ENCODE measurements at regions not wholly inside any gene's neighbourhood (a gene's known extent, or its start where the extent isn't known, plus 50 kb on each side); places are given as distances from the start of the nearest gene placed in this dataset.

DNA sequence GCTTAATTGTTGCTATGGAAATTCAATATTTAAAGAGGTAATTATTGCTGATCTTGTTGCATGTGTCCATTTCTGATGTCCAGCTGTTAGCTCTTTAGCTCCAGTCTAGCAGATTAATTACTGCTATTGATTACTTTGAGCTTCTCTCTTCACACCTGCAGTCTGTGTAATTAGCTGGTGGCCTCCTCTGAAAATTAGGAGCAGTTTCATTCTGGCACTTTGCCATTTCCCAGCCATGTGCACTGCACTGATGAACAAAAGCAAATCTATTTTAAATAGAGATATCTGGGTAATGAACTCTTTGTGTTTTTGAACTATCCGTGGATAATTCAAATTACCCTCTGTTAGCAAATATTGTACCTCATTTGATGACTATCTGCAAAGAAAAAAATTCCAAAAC is 275.9 kb downstream of the RNF144B start:
- Mint-ChIP-seq H3K4me3 (no peak overlapping the region), H3K27me3 (no peaks in the 10 kb centered on the region), H3K27ac (no peak overlapping the region), H3K36me3 (ENCODE audit: low read depth) (no peaks in the 10 kb centered on the region), H3K4me1 (no peaks in the 10 kb centered on the region)
- no peak for ATAC-seq
- no peaks in the 10 kb centered on the region for H3K9me3 ChIP-seq (ENCODE audit: control insufficient read depth, low read length, poor library complexity, severe bottlenecking)
- no peak for DNase-seq

DNA sequence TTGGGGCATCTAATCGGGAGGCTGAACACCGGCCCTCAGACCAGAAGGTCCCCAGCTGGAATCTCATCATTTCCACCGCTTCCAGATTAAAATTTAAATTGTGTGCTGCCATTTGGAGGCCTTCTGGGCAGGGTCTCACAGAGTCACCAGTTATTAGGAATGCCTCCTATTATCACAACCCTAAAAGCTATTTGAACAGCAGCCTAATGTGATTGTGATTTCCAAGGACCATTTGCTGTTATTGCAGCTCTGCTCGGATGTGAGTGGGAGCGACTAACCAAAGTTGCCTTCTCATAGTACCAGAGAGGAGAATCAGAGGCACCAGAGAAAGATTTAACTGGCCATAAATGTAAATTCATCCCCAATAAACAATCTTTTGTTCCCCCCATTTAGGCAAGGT is 277.3 kb downstream of the RNF144B start:
- no peaks in the 10 kb centered on the region for H3K9me3 ChIP-seq (ENCODE audit: control insufficient read depth, low read length, poor library complexity, severe bottlenecking)
- Mint-ChIP-seq H3K27ac (no peak overlapping the region), H3K27me3 (no peaks in the 10 kb centered on the region), H3K36me3 (ENCODE audit: low read depth) (no peaks in the 10 kb centered on the region), H3K4me3 (no peak overlapping the region), H3K4me1 (no peaks in the 10 kb centered on the region)
- DNase-seq, result no peak
- no peak for ATAC-seq

DNA sequence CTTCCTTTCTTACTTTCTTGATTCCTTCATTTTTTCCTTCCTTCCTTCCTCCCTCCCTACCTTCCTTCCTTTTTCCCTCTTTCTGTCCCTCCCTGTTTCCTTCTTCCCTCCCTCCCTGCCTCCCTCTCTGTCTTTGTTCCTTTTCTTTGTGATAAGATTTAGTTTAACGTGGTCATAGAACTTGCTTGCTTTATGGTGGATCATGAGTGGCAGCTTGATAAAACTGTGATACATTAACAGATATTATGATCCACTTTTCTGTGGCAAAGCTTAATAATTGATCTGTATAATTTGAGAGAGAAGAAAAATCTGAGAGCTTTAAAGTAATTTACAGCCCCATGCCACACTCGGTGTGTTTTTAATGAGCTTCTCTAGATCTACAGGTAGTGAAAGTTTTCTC is 280.5 kb downstream of the RNF144B start:
- Mint-ChIP-seq H3K27me3 (no peaks in the 10 kb centered on the region), H3K4me1 (no peaks in the 10 kb centered on the region), H3K27ac (no peak overlapping the region), H3K4me3 (no peak overlapping the region), H3K36me3 (ENCODE audit: low read depth) (no peaks in the 10 kb centered on the region)
- DNase-seq (no peak), ATAC-seq (no peak)
- no peaks in the 10 kb centered on the region for H3K9me3 ChIP-seq (ENCODE audit: control insufficient read depth, low read length, poor library complexity, severe bottlenecking)

DNA sequence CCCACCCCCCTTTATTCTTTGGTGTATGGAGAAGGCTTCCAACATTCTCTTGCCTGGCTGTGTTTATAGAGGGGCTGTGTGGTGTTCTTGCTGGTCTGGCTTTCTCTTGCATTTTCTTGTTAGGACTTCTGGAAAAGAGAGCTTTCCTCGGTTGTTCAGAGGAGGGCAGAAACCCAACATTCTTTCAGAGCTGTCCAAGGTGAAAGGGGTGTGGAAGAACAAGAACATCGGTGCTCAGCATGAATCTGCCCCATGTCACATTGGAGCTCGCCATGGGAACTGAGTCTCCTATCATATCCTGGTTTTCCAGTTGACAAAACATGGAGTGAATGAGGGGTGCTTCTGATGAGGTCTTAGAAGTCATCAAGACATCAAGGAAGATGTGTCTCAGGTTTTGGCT is 281.8 kb downstream of the RNF144B start:
- ATAC-seq, result no peak
- no peaks in the 10 kb centered on the region for H3K9me3 ChIP-seq (ENCODE audit: control insufficient read depth, low read length, poor library complexity, severe bottlenecking)
- DNase-seq, result no peak
- Mint-ChIP-seq H3K4me1 (no peaks in the 10 kb centered on the region), H3K27ac (no peak overlapping the region), H3K36me3 (ENCODE audit: low read depth) (no peaks in the 10 kb centered on the region), H3K27me3 (no peaks in the 10 kb centered on the region), H3K4me3 (no peak overlapping the region)

DNA sequence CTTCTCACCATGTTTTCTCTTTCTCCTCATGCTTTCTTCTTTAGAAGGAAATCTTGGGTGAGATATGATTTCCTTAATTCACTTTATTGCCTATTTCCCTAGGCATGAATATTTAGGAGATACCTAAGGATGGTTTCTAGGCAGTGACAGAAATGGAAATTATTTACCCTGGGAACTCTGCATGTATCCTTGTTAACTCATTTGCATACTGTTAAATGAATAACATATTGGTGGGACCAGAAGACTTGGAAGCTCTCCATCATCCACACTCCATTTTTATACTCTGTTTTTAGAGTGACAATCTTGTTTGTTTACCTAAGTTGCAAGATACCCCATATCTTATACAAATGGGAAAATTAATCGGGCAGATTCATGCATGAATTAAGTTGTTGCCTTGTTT is 285.7 kb downstream of the RNF144B start:
- ATAC-seq (no peak), DNase-seq (no peak)
- Mint-ChIP-seq H3K36me3 (ENCODE audit: low read depth) (no peaks in the 10 kb centered on the region), H3K27ac (no peak overlapping the region), H3K4me3 (no peak overlapping the region), H3K4me1 (no peaks in the 10 kb centered on the region), H3K27me3 (no peaks in the 10 kb centered on the region)
- H3K9me3 ChIP-seq (ENCODE audit: control insufficient read depth, low read length, poor library complexity, severe bottlenecking), result no peaks in the 10 kb centered on the region

DNA sequence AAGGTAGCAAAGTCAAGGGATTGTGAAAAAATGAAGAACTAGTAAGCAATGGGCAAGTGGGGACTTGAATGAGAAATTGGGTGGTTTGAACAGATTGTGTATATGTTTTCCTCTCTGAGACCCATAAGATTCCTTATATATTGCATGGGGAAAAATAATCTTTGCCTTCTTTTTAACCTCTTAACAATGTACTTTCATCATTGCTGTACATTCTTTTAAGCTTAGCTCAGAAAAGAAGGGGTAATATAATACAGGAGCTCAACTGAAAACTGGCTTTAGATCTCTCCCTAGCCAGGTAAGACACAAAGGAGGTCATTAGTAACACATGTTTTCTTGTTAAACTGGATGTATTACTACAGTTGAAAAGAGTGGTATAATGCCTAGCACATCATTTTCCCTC is 287.2 kb downstream of the RNF144B start:
- no peaks in the 10 kb centered on the region for H3K9me3 ChIP-seq (ENCODE audit: control insufficient read depth, low read length, poor library complexity, severe bottlenecking)
- no peak for DNase-seq
- Mint-ChIP-seq H3K4me3 (no peak overlapping the region), H3K4me1 (no peaks in the 10 kb centered on the region), H3K27me3 (no peaks in the 10 kb centered on the region), H3K36me3 (ENCODE audit: low read depth) (no peaks in the 10 kb centered on the region), H3K27ac (no peak overlapping the region)
- ATAC-seq, result no peak

DNA sequence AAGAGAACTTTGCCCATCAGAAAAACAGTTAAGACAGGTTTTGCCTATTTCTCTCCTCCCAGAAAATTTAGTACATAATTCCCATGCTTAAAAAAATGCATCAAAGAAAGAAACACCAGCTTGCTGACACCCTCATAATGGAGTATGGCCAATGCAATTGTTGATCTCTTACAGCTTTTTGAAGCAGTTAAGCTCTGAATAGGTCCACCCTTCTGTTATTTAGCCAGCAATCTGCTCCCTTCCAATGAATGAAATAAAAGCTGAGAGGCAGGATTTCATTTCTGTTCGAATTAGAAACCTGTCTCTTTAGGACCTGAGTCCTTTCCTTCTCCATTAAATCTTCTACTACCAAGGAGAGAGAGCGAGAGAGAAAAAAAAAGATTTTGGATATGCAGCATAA is 288.7 kb downstream of the RNF144B start:
- no peaks in the 10 kb centered on the region for H3K9me3 ChIP-seq (ENCODE audit: control insufficient read depth, low read length, poor library complexity, severe bottlenecking)
- Mint-ChIP-seq H3K4me3 (no peak overlapping the region), H3K4me1 (no peaks in the 10 kb centered on the region), H3K36me3 (ENCODE audit: low read depth) (no peaks in the 10 kb centered on the region), H3K27me3 (no peaks in the 10 kb centered on the region), H3K27ac (no peak overlapping the region)
- DNase-seq, result no peak
- ATAC-seq, result no peak

DNA sequence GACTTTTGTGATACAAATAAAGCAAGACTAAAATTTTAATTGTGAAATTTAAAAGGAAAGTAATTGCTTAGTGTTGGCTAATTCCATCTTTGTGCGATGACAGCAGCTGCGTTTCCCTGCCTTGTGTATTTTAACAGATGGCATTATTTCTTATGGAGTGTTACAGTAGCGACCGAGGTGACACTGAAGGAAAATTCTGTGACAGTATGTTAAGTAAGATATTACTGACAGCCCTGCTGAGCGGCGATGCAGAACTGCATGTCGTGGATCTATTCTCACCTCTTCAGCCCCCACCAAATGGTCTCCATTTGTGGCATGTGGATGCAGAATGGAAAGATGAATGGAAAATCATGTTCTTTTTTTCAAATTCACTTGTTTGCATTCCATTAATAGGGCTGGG is 289.4 kb downstream of the RNF144B start:
- H3K4me3 Mint-ChIP-seq, result no peak overlapping the region
- no peaks in the 10 kb centered on the region for H3K36me3 Mint-ChIP-seq (ENCODE audit: low read depth)
- DNase-seq (no peak), ATAC-seq (no peak)
- no peaks in the 10 kb centered on the region for H3K4me1 Mint-ChIP-seq
- H3K9me3 ChIP-seq (ENCODE audit: control insufficient read depth, low read length, poor library complexity, severe bottlenecking), result no peaks in the 10 kb centered on the region
- no peak overlapping the region for H3K27ac Mint-ChIP-seq
- no peaks in the 10 kb centered on the region for H3K27me3 Mint-ChIP-seq

DNA sequence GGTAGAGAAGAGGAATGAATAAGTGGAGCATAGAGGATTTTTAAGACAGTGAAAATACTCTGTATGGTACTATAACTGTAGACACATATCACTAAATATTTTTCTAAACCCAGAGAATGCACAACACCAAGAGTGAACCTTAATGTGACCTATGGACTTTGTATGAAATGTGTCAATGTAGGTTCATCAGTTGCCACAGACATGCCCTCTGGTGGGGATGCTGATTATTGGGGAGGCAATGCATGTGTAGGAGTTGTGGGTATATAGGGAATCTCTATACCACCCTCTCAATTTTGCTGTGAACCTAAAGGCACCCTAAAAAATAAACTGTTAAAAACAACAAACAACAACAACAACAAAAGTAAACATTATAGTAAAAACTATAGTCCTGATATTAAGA is 293.7 kb downstream of the RNF144B start:
- no peak for DNase-seq
- Mint-ChIP-seq H3K4me3 (no peak overlapping the region), H3K27me3 (no peaks in the 10 kb centered on the region), H3K36me3 (ENCODE audit: low read depth) (no peaks in the 10 kb centered on the region), H3K4me1 (no peaks in the 10 kb centered on the region), H3K27ac (no peak overlapping the region)
- H3K9me3 ChIP-seq (ENCODE audit: control insufficient read depth, low read length, poor library complexity, severe bottlenecking), result no peaks in the 10 kb centered on the region
- no peak for ATAC-seq

DNA sequence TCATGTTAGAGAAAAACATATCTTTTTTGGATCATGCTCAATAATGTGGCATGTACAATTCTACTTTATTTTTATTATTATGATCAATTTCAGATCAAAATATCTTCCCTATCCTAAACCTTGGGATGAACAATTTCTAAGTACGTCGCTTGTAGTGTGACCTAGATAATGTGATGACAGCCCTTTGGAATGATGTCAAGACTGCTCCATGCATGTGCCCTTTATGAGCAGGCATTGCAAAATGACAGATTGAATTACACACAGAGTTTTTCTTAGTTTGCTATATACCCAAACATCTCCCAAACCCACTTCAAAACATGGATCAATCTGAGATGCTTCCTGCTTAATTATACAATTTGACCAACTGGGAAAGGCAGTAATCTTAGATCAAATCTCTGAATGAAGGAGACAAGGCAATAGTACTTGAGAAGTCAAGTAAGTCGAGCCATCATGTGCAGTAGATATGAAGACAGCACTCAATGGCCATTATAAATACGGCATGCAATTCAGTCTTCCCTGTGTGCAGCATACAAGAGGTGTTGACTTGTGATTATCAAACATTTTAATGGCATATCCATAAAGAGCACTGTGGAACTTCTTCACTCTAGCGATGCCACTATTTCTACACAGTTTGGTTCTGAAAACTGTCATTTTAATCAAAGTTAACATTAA is 294.8 kb downstream of the RNF144B start:
- H3K27ac Mint-ChIP-seq, result no peak overlapping the region
- ATAC-seq, result no peak
- no peak for DNase-seq
- no peaks in the 10 kb centered on the region for H3K27me3 Mint-ChIP-seq
- H3K4me3 Mint-ChIP-seq, result no peak overlapping the region
- H3K9me3 ChIP-seq (ENCODE audit: control insufficient read depth, low read length, poor library complexity, severe bottlenecking), result no peaks in the 10 kb centered on the region
- no peaks in the 10 kb centered on the region for H3K36me3 Mint-ChIP-seq (ENCODE audit: low read depth)
- H3K4me1 Mint-ChIP-seq, result no peaks in the 10 kb centered on the region

DNA sequence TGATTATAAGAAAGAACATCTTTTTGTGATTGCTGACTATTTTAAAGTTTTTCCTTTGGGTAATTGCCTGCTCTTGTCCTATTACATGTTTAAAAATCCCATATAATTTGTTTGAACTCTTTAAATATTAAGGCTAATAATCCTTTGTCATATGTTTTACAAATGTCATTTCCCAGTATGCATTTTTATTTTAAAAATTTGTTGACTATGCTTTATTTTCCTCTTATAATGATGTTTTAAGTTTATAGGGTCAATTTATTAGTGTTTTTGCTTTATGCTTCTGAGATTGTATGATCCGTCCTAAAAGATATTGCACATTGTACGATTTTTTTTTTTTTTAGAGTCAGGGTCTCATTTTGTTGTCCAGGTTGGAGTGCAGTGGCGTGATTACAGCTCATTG is 297.2 kb downstream of the RNF144B start:
- DNase-seq, result no peak
- H3K27ac Mint-ChIP-seq, result no peak overlapping the region

DNA sequence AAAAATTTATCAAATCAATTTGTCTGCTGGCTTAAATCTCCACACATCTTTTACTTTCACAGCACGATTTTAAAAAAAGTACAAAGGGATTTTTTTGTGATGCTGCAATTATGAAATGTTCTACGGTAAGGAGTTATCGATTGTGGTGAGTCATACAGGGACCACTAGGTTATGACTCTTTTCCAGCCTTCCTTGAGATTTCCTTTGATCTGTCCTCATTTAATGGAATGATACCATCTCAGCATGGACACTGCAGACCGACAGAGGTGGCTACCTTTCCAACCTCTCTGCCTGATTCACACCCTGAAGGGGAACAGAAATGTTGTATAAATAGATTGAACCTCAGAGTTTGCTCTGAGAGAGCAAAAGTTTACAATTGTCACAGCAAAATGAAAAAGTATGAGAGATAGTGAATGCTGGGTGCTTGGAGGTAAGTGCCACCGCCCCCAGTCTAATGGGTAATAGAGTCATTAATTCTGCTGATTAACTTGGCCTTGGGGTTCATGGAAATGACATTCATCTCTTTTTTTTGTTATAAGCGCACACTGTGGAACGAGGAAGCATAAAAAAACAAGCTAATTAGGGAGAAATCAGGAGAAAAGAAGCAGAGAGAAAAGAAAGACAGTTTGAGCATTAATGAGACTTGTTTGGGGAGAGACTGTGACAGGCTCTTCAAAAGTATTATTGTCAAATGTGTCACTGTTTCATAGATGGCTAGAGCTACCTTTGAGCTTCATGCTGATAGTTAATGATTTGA is 306.0 kb downstream of the RNF144B start:
- no peak for DNase-seq
- ATAC-seq, result no peak
- Mint-ChIP-seq H3K36me3 (ENCODE audit: low read depth) (no peaks in the 10 kb centered on the region), H3K4me1 (no peaks in the 10 kb centered on the region), H3K27ac (no peak overlapping the region), H3K4me3 (no peak overlapping the region), H3K27me3 (peaks cover 9% of the 10 kb centered on the region)
- no peaks in the 10 kb centered on the region for H3K9me3 ChIP-seq (ENCODE audit: control insufficient read depth, low read length, poor library complexity, severe bottlenecking)

More for the DNA sequence above, 297.2 kb downstream of the RNF144B start:
- ATAC-seq, result no peak
- Mint-ChIP-seq H3K4me3 (no peak overlapping the region), H3K27me3 (no peaks in the 10 kb centered on the region), H3K36me3 (ENCODE audit: low read depth) (no peaks in the 10 kb centered on the region), H3K4me1 (no peaks in the 10 kb centered on the region)
- no peaks in the 10 kb centered on the region for H3K9me3 ChIP-seq (ENCODE audit: control insufficient read depth, low read length, poor library complexity, severe bottlenecking)

DNA sequence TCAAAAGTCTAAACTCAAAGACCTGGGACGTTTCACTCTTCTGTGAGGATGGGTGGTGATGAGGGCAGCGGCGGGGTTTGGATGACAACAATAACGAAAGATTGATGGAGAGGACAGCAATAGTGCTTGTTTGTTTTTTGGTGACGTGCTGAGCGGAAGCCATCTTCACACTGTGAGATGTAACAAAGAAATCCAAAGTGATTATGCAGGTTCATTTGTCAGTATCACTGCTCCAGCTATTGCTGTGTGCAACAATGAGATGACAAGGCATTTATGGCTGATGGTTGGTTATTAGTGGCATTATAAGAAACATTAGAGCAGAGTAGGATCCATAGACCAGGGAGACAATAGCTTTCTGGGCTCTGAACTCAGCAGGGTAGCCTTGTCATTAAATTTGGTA is 306.7 kb downstream of the RNF144B start:
- no peaks in the 10 kb centered on the region for H3K9me3 ChIP-seq (ENCODE audit: control insufficient read depth, low read length, poor library complexity, severe bottlenecking)
- ATAC-seq (no peak), DNase-seq (no peak)
- Mint-ChIP-seq H3K36me3 (ENCODE audit: low read depth) (no peaks in the 10 kb centered on the region), H3K4me1 (no peaks in the 10 kb centered on the region), H3K27ac (no peak overlapping the region), H3K4me3 (no peak overlapping the region), H3K27me3 (peaks cover 9% of the 10 kb centered on the region)

DNA sequence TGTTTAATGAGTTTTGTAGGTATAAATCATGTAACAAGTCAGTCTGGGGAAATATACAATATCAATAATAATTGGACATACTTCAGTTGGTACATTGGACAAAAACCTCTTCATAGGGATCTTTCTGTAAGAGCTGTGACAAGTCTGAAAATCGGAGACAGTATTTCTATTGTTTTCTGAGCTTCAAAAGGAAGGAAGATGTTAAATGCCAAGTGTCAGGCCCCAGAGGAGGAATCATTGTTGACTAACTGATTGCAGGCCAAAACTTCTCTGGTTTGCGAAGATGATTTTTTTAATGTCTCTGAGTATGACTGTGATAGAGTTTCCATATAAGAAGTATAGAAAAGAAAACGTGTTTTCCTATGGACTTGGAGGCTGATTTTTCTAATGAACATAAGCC is 316.4 kb downstream of the RNF144B start:
- Mint-ChIP-seq H3K4me1 (no peaks in the 10 kb centered on the region), H3K27ac (no peak overlapping the region), H3K27me3 (no peaks in the 10 kb centered on the region), H3K4me3 (no peak overlapping the region), H3K36me3 (ENCODE audit: low read depth) (no peaks in the 10 kb centered on the region)
- DNase-seq, result no peak
- ATAC-seq, result no peak
- no peaks in the 10 kb centered on the region for H3K9me3 ChIP-seq (ENCODE audit: control insufficient read depth, low read length, poor library complexity, severe bottlenecking)
